ENCODE measurements at regions not wholly inside any gene's neighbourhood (a gene's known extent, or its start where the extent isn't known, plus 50 kb on each side); places are given as distances from the start of the nearest gene placed in this dataset.

DNA sequence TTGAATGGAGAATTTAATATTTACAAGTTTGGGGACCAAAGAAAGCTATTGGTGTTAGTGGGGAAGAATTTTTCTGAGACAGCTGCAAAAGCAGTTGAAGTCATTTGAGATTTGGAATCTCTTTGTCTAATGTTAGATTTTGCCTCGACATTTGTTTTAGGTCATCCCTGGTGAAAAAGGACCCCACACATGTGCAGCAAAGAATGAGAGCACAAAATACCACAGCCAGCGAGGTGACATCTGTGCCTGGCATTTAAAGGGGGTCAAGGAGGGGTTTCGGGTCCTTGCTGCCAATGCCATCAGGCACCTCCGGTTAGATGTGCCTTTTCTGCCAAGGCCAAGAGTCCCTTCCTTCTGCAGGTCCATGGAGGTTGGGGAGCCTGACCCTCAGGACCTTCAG, 173.3 kb downstream of the TRIB2 start (continued):
- no peak for TF ChIP-seq ZNF318 (CRISPR knock-in tag; IDR thresholded peaks at IDR 0.05)
- TF ChIP-seq, protein P1, sequence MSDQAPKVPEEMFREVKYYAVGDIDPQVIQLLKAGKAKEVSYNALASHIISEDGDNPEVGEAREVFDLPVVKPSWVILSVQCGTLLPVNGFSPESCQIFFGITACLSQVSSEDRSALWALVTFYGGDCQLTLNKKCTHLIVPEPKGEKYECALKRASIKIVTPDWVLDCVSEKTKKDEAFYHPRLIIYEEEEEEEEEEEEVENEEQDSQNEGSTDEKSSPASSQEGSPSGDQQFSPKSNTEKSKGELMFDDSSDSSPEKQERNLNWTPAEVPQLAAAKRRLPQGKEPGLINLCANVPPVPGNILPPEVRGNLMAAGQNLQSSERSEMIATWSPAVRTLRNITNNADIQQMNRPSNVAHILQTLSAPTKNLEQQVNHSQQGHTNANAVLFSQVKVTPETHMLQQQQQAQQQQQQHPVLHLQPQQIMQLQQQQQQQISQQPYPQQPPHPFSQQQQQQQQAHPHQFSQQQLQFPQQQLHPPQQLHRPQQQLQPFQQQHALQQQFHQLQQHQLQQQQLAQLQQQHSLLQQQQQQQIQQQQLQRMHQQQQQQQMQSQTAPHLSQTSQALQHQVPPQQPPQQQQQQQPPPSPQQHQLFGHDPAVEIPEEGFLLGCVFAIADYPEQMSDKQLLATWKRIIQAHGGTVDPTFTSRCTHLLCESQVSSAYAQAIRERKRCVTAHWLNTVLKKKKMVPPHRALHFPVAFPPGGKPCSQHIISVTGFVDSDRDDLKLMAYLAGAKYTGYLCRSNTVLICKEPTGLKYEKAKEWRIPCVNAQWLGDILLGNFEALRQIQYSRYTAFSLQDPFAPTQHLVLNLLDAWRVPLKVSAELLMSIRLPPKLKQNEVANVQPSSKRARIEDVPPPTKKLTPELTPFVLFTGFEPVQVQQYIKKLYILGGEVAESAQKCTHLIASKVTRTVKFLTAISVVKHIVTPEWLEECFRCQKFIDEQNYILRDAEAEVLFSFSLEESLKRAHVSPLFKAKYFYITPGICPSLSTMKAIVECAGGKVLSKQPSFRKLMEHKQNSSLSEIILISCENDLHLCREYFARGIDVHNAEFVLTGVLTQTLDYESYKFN (CRISPR knock-in tag; conservative IDR thresholded peaks at IDR 0.05), result no peak

All from HepG2 (cell line).